ENCODE measurements at regions not wholly inside any gene's neighbourhood (a gene's known extent, or its start where the extent isn't known, plus 50 kb on each side); places are given as distances from the start of the nearest gene placed in this dataset.

DNA sequence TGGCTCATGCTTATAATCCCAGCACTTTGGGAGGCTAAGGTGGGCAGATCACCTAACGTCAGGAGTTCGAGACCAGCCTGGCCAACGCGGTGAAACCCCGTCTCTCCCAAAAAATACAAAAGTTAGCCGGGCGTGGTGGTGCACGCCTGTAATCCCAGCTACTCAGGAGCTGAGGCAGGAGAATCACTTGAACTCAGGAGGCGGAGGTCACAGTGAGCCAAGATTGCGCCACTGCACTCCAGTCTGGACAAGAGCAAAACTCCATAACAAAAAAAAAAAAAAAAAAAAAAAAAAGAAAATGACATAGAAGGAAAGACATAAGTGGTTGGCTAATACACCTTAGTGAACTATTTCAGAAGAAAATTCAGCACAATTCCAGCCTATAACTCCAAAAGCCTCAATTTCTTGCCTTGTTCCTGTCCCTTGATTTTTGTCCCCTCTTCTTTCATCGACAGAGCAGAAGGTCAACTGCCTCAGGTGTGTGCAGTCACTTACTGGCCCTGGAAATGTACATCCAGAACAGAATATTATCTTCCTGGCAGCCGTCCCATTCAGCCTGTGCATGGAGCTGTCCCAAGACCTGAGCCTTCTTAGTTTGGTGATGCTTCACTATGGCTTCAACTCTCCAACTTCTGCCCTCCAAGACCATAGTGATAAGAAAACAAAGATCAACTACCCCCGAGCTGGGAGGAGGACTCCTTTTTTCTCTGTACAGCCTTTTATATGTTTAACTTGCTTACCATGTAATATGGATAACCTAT is 117.6 kb downstream of the LY86 start:
- TF ChIP-seq, protein P1, sequence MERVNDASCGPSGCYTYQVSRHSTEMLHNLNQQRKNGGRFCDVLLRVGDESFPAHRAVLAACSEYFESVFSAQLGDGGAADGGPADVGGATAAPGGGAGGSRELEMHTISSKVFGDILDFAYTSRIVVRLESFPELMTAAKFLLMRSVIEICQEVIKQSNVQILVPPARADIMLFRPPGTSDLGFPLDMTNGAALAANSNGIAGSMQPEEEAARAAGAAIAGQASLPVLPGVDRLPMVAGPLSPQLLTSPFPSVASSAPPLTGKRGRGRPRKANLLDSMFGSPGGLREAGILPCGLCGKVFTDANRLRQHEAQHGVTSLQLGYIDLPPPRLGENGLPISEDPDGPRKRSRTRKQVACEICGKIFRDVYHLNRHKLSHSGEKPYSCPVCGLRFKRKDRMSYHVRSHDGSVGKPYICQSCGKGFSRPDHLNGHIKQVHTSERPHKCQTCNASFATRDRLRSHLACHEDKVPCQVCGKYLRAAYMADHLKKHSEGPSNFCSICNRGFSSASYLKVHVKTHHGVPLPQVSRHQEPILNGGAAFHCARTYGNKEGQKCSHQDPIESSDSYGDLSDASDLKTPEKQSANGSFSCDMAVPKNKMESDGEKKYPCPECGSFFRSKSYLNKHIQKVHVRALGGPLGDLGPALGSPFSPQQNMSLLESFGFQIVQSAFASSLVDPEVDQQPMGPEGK (CRISPR knock-in tag; IDR thresholded peaks at IDR 0.05; ENCODE audit: borderline replicate concordance): no peak
- no peak for TF ChIP-seq CREB5 (CRISPR knock-in tag; IDR thresholded peaks at IDR 0.05; ENCODE audit: low read depth)
- TF ChIP-seq ZFP3 (CRISPR knock-in tag; IDR thresholded peaks at IDR 0.05): no peak
- TF ChIP-seq ZNF8 (CRISPR knock-in tag; IDR thresholded peaks at IDR 0.05): no peak
- no peak for TF ChIP-seq SNAI2 (CRISPR knock-in tag; IDR thresholded peaks at IDR 0.05)
- no peak for TF ChIP-seq ARNTL (CRISPR knock-in tag; IDR thresholded peaks at IDR 0.05; ENCODE audit: borderline replicate concordance, low read depth)
- no peak for TF ChIP-seq PPARA (CRISPR knock-in tag; IDR thresholded peaks at IDR 0.05; ENCODE audit: borderline replicate concordance)
- no peak for TF ChIP-seq RARB (CRISPR knock-in tag; IDR thresholded peaks at IDR 0.05)
- no peak for TF ChIP-seq GLIS3 (CRISPR knock-in tag; IDR thresholded peaks at IDR 0.05)
- no peak for TF ChIP-seq BACH2 (CRISPR knock-in tag; IDR thresholded peaks at IDR 0.05; ENCODE audit: borderline replicate concordance)
- TF ChIP-seq, protein P2, sequence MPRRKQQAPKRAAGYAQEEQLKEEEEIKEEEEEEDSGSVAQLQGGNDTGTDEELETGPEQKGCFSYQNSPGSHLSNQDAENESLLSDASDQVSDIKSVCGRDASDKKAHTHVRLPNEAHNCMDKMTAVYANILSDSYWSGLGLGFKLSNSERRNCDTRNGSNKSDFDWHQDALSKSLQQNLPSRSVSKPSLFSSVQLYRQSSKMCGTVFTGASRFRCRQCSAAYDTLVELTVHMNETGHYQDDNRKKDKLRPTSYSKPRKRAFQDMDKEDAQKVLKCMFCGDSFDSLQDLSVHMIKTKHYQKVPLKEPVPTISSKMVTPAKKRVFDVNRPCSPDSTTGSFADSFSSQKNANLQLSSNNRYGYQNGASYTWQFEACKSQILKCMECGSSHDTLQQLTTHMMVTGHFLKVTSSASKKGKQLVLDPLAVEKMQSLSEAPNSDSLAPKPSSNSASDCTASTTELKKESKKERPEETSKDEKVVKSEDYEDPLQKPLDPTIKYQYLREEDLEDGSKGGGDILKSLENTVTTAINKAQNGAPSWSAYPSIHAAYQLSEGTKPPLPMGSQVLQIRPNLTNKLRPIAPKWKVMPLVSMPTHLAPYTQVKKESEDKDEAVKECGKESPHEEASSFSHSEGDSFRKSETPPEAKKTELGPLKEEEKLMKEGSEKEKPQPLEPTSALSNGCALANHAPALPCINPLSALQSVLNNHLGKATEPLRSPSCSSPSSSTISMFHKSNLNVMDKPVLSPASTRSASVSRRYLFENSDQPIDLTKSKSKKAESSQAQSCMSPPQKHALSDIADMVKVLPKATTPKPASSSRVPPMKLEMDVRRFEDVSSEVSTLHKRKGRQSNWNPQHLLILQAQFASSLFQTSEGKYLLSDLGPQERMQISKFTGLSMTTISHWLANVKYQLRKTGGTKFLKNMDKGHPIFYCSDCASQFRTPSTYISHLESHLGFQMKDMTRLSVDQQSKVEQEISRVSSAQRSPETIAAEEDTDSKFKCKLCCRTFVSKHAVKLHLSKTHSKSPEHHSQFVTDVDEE (CRISPR knock-in tag; IDR thresholded peaks at IDR 0.05): no peak
- TF ChIP-seq ZFP30 (CRISPR knock-in tag; IDR thresholded peaks at IDR 0.05): no peak

Data from SK-N-SH treated with all-trans-retinoic acid at 6 μM for 48 hours (cell line).